Retina (tissue), 1 donor: ENCODE measurements at regions not wholly inside any gene's neighbourhood (a gene's known extent, or its start where the extent isn't known, plus 50 kb on each side); places are given as distances from the start of the nearest gene placed in this dataset.
"Not testable (repeated sequence)": the region's sequence is repeated elsewhere in the genome, so short reads cannot be mapped to it uniquely, and the experiment has no call there.

Experiments used
- DNase-seq: peaks from one replicate; pipeline ENCODE4 v3.0.0-alpha.2; 2016

DNA sequence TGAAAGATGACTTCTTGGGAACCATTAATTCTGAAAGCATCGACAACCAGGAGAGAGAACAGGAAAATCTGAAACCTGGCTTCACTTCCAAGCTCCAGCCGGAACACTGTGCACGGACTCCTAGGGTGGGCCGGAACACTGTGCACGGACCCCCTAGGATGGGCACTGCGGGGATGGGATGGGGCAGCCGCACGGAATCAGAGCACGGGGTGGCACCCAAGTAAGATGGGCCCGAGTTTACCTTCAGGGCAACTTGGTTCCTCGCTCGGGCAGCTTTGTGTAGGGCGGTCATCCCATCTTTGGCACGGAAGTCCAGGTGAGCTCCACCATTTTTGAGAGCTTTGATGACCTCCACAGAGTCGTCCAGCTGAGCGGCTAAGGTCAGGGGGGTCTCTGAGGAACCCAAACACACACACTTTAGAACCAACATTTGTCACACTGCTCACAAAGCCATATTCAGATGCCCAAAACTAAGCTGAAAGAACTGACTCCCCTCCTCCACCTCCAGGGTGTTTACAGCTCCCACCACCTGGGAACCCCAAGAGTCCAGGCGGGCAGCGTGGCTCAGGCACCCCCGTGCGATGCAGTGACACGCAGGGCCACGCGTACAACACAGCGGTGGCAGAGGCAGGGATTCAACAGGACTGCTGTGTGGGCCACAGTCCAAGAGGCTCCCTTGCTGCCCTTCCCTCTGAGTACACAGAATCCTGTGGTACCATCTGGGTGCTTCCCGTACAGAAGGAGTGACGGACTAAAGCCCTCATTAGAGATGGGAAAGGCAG is 157.9 kb downstream of the SHANK2 start:
- no peak for DNase-seq

DNA sequence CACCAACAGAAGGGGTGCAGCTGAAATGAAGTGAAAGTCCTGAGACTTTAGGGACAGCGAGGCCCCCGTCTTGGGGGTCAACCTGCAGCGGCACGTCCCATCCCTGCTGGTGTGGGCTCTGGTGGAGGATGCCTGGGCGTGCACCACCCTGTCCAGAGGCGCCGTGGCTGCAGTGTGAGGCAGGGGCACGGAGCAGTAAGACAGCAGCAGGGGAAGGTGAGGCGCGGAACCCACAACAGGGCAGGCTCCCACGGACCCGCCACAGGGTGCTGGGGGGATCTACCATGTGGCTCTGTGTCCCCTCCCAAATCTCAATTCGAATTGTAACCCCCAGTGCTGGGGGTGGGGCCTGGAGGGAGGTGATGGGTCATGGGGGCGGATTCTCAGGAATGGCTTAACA is 158.6 kb downstream of the SHANK2 start:
- DNase-seq, result no peak

DNA sequence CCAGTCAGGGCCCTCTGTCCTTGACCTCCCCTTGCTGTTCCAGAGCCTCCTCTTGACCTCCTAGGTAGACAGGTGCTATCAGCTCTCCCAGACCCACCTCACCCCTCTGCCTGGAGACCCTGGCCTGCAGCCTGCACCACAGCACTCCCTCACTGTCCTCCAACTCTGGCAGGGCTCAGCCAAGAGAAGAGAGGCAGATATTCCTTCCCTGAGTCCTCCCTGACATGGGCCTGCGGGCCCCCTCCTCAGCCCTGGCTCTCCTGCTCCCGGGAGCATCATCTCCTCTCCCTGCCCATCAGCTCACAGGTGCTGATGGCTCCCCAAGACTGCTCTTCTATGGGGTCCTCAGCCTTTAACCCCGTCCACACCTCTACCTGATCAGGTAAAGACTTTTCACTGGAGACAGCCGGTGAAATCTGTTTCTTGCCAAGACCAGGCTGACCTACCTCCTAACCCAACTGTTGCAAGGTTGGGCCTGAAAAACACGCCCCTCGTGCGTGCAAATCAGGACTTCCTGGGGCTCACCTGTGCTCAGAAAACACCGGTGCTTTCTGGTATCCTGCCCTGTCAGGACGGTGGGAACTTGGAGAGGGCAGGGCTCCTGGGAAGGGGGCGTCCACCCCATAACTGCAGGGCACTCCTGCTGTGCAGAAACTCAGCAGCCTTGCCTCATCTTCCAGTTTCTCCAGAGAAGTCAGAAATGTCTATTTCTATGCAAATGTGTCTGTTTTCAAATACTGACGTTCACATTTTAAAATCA is 160.7 kb downstream of the SHANK2 start:
- DNase-seq, result no peak

DNA sequence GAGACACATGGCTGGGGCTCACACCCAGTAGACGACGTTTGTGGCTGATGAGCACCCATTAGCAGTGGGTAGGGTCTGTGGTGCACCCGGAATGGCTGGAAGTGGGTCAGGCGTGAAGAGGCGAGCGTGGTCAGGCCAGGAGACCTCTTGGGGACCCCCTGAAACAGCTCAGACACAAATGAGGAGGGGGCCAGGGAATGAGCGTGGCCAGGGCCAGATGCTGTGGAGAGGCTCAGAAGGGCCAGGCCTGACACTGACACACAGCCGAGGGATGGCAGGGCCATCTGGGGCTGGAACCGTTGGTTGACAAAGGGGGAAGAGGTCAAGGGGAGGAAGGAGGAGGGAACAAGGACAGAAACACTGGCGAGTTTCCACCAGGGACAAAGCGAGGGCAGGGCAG is 162.8 kb downstream of the SHANK2 start:
- peak; percentile 68 for DNase-seq

GRCh38 chr11:71088314-71089215 is 163.8 kb downstream of the SHANK2 start:
- not testable (repeated sequence) for DNase-seq

GRCh38 chr11:71086687-71087258 is 165.6 kb downstream of the SHANK2 start:
- peak; percentile 83 for DNase-seq

DNA sequence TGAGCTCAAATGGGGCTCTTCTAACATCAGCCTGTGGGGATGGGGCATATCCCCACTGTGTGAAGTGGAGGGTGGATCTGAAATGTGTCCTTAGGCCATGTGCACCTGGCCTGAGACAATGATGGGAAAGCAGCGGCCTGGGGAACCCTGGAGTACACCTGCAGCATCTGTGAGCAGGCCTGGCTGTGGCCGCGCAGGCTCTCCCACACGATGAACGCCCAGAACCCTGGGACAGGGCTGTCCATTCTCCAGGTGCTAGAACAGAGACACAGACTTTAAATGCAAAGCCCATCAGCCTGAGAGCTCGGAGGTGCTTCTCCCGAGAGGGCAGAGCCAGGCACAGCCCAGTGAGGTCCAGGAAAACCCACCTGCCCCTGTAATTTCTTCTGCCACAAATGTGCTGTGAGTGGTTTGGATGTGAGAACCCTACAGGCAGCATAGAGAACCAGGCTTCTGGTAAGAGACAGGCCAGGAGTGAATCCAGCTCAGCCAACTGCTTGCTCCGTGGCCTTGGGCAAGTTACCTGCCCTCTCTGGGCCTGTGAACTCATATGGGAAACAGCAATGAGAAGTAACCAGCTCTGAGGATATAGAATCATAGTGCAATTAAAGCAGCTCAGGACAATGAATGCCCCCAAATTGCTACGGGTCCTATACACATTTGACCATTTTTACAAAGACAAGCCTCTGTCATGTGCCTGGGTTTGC is 167.9 kb downstream of the SHANK2 start:
- DNase-seq, result no peak

GRCh38 chr11:71083105-71083504 is 169.3 kb downstream of the SHANK2 start:
- no peak for DNase-seq

DNA sequence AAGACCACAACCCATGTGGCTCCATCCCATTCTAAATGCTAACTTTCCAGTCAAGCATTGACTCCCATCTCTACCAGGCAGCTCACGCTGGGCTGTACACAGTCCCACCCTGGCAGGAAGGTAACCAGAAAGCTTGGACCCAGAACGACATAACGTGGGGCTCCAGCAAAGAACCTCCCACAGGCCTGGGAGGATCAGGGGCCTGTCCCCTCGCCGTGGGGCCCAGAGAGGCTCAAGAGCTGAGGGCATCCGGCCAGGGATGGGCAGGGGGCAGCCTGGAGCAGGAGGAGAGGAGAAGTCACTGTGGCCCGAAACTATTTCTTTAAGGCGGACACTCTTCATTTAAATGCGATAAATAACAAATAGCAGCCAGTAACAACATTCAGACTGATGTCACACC is 169.9 kb downstream of the SHANK2 start:
- DNase-seq, result no peak

GRCh38 chr11:71081704-71082230 is 170.6 kb downstream of the SHANK2 start:
- DNase-seq, result no peak

GRCh38 chr11:71080239-71081097 is 171.9 kb downstream of the SHANK2 start:
- peak; percentile 78 for DNase-seq

- no peak for DNase-seq
Measured at GRCh38 chr11:71079795-71080194, 172.6 kb downstream of the SHANK2 start.

DNA sequence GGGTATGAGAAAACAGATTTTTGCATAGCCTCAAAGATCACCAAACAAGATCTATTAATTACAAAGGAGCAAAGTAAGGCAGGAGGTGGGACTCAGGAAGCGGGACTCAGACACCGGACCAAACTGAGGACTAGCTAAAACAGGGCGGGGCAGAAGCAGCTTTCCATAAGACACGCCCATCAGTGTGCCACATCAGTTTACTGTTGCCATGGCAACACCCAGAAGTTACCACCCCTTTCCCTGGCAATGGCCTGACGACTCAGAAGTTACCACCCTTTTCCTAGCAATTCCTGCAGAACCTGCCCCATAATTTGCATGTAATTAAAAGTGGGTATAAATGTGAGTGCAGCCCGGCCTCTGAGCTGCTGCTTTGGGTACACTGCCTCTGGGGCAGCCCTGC is 173.9 kb downstream of the SHANK2 start:
- no peak for DNase-seq

- no peak for DNase-seq
Measured at GRCh38 chr11:71076525-71077304, 175.7 kb downstream of the SHANK2 start.

- no peak for DNase-seq
Measured at GRCh38 chr11:71075871-71076420, 176.4 kb downstream of the SHANK2 start.

- no peak for DNase-seq
Measured at GRCh38 chr11:71075116-71075720, 177.2 kb downstream of the SHANK2 start.

- no peak for DNase-seq
Measured at GRCh38 chr11:71071736-71072509, 180.5 kb downstream of the SHANK2 start.
